B cell (primary cell): ENCODE measurements at regions not wholly inside any gene's neighbourhood (a gene's known extent, or its start where the extent isn't known, plus 50 kb on each side); places are given as distances from the start of the nearest gene placed in this dataset.
"Not testable (repeated sequence)": the region's sequence is repeated elsewhere in the genome, so short reads cannot be mapped to it uniquely, and the experiment has no call there.

Source experiments
- EZH2 ChIP-seq: IDR thresholded peaks from 2 replicates; pipeline ENCODE4 v1.6.1; 2012; ENCODE audit warnings: borderline replicate concordance, low read depth, mild to moderate bottlenecking, moderate library complexity, low read length; ENCODE audit not compliant: insufficient read depth, poor library complexity, severe bottlenecking
- TF ChIP-seq, protein P1 (sequence below): fragments of 200-600 bp; IDR thresholded peaks from one replicate; pipeline ENCODE4 v1.8.0; 2022; ENCODE audit warnings: antibody characterized with exemption, mild to moderate bottlenecking

DNA sequence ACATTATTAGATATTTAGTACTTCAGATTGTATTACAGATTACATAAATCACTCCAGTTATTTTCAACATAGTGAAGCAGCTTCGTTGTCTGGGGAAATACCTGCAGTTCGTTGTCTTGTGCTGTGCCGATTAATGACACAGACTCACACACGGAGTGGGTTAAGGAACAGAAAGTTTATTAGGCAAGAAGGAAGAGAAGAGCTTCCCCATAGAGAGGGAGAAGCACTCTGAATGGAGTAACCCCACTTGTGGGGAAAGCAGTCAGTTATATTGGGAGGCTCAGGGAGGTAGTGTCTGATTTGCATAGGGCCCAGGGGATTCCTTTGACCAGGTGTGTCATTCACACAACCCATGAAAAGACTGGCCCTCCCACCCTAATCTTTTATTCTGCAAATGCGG, 213.4 kb upstream of the POTEB3 start:
- TF ChIP-seq, protein P1, sequence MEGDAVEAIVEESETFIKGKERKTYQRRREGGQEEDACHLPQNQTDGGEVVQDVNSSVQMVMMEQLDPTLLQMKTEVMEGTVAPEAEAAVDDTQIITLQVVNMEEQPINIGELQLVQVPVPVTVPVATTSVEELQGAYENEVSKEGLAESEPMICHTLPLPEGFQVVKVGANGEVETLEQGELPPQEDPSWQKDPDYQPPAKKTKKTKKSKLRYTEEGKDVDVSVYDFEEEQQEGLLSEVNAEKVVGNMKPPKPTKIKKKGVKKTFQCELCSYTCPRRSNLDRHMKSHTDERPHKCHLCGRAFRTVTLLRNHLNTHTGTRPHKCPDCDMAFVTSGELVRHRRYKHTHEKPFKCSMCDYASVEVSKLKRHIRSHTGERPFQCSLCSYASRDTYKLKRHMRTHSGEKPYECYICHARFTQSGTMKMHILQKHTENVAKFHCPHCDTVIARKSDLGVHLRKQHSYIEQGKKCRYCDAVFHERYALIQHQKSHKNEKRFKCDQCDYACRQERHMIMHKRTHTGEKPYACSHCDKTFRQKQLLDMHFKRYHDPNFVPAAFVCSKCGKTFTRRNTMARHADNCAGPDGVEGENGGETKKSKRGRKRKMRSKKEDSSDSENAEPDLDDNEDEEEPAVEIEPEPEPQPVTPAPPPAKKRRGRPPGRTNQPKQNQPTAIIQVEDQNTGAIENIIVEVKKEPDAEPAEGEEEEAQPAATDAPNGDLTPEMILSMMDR = not testable (repeated sequence)
- TF ChIP-seq EZH2 = not testable (repeated sequence)
